GM18909 (cell line): ENCODE measurements at regions not wholly inside any gene's neighbourhood (a gene's known extent, or its start where the extent isn't known, plus 50 kb on each side); places are given as distances from the start of the nearest gene placed in this dataset.
A peak's percentile ranks its signal among the peaks of the same experiment; 100 is the strongest.
"Not testable (repeated sequence)": the region's sequence is repeated elsewhere in the genome, so short reads cannot be mapped to it uniquely, and the experiment has no call there.

ENCODE experiments used
- ATAC-seq: cut with Tn5 transposase; IDR thresholded peaks from one replicate; pipeline ENCODE4 v1.9.1; 2021; ENCODE audit warnings: mild to moderate bottlenecking; ENCODE audit not compliant: unreplicated experiment, poor library complexity

DNA sequence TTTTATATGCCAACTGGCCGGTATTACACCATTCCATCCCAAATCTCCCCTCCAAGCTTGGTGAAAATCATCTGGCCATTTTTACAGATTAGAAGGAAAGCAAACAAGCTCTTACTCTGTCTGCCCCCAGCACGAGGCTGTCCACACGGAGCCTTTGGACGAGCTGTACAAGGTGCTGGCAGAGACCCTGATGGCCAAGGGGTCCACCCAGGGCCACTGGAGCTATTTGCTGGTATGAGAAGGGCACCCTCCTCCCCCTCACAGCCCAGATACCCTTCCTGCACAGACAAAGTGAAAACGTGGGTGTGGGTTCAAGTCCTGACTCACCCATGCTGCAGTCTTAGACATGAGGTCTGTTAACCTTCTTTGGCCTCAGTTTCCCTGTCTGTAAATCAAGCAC is 84.9 kb upstream of the DRD5 start:
- ATAC-seq: not testable (repeated sequence)

DNA sequence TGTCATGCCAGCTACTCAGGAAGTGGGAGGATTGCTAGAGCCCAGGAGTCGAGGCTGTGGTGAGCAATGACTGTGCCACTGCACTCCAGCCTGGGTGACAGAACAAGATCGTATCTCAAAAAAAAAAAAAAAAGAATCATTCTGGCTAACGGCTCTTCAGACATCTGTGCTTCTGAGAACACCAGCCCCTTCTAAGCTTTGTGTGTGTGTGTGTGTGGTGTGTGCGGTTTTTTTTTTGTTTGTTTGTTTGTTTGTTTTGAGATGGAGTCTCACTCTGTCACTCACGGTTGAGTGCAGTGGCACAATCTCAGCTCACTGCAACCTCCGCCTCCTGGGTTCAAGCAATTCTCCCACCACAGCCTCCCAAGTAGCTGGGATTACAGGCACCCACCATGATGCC is 79.4 kb upstream of the DRD5 start:
- ATAC-seq: not testable (repeated sequence)

DNA sequence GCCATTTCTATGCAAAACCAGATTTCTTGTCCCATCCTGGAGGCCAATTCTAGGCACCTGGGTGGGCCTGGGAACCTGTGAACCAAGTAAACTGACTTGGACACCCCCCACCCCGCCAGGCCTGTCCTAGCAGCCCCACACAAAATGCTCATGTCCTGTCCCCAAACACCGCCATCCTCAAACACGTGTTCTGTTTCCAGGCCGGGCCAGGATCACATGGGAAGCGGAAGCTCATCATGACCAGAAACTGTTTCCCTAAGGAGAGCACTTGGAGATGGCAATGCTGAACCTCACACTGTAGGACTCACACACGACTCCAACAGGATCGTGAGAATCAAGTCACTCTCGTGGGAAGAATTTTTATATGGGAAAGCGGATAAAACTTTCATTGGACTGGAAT is 78.7 kb upstream of the DRD5 start:
- not testable (repeated sequence) for ATAC-seq

DNA sequence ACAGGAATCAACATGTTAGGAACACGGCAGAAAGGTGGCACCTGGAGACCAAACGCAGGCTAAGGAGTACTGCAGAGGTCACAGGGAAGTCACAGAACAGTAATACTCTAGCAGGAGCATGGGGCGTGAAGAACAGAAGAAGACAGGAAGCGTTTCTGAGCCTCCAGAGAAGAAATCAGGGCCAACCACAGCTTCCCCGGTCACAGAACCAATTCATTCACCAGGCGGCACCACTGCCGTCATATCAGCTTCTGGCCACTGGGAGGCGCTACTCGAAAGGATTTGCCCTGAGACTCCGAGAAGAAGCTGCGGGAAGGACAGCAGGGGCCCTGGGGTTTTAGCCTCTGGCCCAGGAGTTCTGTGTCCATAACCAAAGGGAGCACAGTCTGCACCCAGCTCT is 78.0 kb upstream of the DRD5 start:
- ATAC-seq: peak; percentile 51

DNA sequence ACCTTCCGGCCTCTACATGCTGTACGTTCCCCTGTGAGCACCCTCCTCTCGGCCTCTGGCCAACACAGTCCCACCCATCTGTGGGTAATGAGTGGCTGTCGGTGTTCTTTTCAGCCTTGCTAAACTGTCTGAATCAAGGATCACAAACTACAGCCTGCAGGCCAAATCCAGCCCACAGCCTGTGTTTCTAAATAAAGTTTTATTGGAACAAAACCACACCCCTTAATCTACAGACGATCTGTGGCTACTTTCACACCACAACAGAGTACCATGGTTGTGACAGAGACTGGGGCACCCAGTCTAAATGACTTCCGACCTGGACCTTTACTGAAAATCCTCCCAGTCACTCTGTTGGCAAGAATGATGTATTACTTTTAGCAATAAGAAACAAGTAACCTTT is 77.3 kb upstream of the DRD5 start:
- not testable (repeated sequence) for ATAC-seq

DNA sequence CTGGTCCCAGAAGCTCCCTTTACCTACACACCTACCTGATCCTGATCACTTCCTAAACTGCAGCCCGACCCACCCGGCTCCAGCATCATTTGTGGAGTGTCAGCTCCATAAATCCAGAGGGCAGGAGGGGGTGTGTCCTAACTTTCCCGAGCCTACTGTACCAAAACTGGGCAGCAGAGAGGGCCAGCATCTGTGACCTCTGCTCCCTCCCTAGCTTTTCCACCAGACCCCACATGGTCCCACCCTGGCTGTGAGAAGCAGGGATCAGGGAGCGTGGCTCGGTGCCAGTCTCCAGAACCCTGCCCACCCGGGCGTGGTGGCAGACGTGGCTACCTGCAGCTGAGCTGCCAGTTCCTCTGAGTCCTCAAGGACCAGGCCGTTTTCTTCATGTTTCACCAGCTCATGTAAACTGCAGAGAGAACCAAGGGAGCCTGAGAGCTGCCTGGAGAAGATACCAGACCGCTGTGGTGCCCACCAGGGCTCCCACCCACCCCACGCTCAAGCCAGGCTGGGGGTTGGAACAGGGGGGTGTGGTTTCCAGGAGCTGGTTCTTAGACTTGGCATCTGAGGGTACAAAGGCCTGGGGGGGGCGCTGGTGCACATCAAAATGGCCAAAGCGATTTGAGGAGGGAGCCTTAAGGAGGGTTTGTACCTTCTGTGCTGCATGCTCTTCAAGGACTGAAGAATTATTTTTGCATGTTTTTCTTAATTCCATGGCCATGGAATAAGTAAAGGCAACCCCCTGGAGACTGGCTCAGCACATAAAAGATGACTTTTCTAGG is 76.7 kb upstream of the DRD5 start:
- no peak for ATAC-seq

DNA sequence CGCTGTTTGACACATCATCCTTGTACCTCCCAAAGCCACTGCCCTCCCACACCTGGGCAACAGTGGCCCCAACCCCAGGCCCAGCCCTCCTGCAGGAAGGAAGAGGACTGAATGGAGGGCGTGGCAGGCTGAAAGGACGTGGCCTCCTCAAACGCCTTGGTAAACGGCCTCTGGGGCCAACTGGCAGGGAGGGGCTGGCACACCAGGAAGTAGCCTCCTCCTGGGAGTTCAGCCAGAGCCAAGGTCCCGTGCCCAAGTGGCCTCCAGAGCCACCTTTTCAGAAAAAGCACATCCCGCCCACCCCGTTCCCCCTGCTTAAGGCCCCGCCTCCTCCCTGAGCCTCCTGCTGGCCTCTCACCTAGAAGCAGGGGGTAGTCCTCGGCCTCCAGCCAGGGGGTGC is 74.2 kb upstream of the DRD5 start:
- not testable (repeated sequence) for ATAC-seq

DNA sequence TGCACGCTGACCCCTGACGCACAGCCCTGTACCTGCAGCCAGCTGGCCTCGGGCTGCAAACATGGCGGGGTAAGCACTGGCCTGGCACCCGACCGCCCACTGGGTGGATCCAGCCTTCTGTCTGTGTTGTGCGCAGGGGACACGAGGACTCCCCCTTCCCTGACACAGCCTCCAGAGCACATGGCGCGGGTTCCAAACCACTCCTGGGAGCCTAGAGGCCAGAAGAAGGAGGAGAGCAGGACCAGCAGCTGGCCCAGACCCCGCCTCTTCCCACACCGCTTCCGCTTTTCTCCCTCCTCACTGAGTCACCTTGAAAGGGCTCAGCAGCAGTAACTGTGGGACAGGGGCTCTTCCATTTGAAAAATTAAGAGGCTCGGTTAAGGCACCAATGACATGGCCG is 73.5 kb upstream of the DRD5 start:
- not testable (repeated sequence) for ATAC-seq

DNA sequence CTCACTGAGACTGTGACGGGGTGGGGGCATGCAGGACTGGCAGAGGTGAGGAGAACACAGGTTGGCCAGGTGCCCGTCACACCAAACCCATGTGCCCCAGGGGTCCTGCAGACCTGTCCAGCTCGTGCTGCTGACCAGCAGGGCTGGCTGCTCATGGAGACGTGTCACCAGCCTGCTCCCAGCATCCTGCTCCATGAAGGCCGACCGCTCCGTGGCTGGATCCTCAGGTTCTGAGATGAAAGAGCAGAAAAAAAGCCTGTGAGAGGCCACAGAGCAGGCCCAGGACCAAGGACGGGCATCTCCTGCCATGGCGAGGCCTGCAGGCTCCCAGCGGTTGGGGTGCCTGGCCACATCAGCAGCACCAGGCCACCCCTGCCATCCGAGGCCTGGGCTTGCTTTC is 71.7 kb upstream of the DRD5 start:
- ATAC-seq: no peak

DNA sequence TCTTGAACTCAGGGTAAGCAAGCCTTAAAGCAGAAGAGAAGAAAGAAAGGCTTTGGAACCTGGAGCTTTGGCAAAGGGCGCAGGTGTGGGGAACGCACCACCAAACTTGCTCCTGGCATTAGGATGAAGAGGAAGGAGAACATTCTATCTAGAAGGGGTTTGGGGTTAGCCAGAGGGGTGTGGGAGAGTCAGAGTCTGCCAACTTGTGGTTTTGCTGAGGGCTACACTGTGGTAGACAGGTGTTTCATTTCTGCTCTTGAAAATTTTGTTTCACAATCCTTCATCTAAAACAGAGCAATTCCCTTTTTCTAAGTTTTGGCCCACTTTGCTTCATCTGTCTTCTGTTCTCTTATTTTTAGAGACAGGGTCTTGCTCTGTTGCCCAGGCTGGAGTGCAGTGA is 66.2 kb upstream of the DRD5 start:
- ATAC-seq: not testable (repeated sequence)

DNA sequence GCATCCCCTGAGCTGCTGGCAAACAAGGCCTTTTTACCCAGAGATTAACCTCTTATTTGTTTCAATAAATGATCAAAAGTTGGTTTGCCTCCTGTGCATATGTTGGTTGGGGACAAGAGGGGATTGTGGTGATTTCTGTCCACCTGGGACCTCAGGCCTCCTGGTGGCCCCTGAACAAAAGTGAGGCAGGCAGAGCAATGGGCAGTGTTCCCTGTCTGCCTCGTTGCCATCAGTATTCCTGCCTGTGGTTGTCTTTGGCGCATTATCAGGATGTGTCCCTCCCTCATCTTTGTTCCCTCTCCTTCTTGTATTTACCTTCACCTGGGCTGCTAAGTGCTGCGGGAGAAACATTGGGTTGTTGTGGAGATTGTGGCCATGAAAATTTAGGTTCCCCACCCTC is 65.3 kb upstream of the DRD5 start:
- no peak for ATAC-seq

DNA sequence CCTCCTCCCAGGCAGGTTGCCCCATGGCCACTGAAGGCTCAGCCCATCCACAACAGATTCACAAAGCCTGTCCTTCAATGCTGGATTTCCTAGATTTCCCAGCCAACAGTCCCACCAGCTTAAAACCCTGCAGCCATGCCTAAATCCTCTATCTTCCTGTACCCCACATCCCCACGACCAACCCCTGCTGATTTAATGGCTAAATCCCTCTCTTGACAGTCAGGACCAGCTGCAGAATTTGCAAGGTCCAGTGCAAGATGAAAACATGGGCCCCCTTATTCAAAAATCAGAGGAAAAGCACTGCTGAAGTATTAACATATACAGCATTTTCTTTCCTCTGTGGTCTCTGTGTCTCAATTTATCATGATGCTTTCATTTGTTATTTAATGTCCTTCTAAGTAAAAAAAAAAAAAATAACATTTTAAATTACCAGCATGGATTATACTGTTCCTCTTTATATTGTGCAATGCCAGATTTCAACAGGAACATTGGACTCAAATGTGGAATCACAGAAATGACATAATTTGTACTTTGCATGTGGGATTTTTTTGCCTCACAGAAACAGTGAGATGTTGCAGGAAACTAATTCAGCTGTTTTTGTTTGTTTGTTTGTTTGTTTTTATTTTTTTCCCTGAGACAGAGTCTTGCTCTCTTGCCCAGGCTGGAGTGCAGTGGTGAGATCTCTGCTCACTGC is 63.0 kb upstream of the DRD5 start:
- ATAC-seq: not testable (repeated sequence)

DNA sequence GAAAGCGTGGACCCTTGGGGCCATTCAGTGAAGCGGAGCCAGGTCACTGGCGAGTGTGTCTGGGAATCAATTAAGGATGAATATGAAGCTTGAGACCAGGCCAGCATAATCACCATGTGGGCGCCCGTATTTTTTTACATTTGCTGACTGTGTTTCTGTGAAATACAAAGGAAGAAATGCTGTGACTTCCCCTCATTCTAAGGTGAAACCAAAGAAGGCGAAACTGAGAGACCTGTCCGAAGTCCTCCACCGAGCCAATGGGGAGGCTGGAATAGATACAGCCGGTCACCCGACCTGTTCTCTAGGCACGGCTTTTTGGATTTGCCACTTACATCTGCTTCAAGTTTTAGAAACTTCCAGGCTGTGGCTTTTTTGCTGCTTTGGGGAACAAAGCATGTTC is 59.3 kb upstream of the DRD5 start:
- not testable (repeated sequence) for ATAC-seq
